Thyroid gland (tissue), 4 donors: ENCODE measurements at regions not wholly inside any gene's neighbourhood (a gene's known extent, or its start where the extent isn't known, plus 50 kb on each side); places are given as distances from the start of the nearest gene placed in this dataset.

Experiments used
- POLR2A ChIP-seq, 2 donors: fragments of 450-650 bp; IDR thresholded peaks; one replicate each; pipeline ENCODE4 v1.6.1; 2017; ENCODE audit warnings: antibody characterized with exemption in 2 of 2, mild to moderate bottlenecking in 2 of 2, moderate library complexity in 1 of 2
- TF ChIP-seq, protein P1 (sequence below), 6 experiments: fragments of 200-600 bp in 3 of 6; fragments of 450-650 bp in 3 of 6; sonication (generic) in 3 of 6; IDR thresholded peaks; one replicate each; pipeline ENCODE4 v1.5.1; 2016 to 2019; ENCODE audit warnings: antibody characterized with exemption in 6 of 6, mild to moderate bottlenecking in 2 of 6, inconsistent platforms in 1 of 6, moderate library complexity in 1 of 6

DNA sequence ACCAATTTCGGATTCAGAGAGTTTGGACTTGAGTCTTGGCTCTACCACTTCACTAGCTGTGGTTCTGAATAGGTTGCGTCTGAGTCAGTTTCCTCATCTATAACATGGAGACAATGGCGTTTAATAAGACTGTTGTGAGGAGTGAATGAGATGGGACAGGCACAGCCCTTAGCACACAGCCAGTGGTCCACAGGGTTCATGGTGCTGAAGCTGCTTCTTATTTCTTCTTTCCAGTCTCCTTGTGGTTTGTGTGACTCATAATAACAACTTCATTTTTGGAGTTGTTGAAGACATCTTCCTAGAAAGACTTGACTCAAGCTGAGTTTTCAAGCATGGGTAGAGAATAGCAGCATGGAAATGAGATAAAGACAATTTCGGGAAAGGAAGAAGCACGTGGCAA lies 172.6 kb upstream of the PPP2R2B start:
- TF ChIP-seq, protein P1, sequence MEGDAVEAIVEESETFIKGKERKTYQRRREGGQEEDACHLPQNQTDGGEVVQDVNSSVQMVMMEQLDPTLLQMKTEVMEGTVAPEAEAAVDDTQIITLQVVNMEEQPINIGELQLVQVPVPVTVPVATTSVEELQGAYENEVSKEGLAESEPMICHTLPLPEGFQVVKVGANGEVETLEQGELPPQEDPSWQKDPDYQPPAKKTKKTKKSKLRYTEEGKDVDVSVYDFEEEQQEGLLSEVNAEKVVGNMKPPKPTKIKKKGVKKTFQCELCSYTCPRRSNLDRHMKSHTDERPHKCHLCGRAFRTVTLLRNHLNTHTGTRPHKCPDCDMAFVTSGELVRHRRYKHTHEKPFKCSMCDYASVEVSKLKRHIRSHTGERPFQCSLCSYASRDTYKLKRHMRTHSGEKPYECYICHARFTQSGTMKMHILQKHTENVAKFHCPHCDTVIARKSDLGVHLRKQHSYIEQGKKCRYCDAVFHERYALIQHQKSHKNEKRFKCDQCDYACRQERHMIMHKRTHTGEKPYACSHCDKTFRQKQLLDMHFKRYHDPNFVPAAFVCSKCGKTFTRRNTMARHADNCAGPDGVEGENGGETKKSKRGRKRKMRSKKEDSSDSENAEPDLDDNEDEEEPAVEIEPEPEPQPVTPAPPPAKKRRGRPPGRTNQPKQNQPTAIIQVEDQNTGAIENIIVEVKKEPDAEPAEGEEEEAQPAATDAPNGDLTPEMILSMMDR (IDR thresholded peaks at IDR 0.05) = no peak
- TF ChIP-seq POLR2A (IDR thresholded peaks at IDR 0.05) = no peak
